ENCODE measurements at regions not wholly inside any gene's neighbourhood (a gene's known extent, or its start where the extent isn't known, plus 50 kb on each side); places are given as distances from the start of the nearest gene placed in this dataset.

DNA sequence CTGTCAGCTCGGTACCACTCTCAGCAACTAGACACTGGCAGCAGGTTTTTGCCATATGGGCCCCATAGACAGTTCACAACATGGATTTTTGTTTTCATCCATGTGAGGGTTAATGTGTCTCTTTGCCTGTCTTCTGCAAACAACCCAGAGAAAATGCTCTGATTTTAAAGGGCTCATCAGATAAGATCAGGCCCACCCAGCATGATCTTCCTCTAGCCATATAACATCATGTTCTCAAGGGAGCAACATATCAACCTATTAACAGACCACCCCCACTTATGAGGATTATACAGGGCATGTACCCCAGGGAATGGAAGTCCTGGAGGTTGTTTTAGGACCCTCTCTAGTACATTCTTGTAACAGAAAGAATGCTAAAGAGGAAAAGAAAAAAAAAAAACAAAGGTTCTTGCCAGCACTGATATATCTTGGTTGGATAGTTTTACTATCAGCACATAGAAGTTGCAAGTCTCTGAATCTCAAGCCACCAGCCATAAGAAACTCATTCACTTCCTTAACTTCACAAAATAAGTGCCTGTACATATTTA lies 1015.1 kb downstream of the TLE4 start:
- DNase-seq, result no peak

DNA sequence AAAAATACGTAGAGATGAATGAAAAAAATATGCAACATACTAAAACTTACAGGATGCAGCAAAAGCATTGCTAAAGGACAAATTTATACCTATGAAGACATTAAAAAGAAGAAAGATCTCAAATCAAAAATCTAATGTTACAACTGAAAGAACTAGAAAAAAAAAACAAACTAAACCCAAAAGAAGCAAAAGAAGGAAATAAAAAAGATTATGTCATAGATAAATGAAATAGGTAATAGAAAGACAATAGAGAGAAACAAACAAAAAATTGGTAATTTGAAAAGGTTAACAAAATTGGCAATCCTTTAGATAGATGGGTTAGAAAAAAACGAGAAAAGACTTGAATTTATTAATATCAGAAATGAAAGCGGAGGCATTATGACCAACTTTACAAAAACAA lies 1000.2 kb downstream of the TLE4 start:
- DNase-seq, result no peak

DNA sequence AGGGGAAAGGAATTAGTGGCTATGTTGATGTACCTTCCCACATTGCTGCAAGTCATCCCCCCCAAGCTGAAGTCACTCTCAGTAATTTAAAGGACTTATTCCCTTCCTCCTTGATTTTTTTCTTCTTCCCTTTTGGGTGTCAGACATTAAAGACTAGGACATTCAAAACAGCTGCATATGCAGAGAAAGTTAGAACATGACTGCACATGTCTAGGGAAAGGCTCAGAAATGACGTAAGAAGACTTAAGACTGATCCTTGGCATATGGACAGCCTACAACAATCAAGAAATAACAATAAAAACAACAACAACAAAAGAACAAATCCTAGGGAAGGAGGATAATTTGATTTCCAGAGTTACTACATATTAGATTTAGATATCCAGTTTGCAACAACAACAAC lies 997.5 kb downstream of the TLE4 start:
- DNase-seq, result no peak

- DNase-seq, result no peak
Measured at GRCh38 chr9:80561526-80561925, 989.8 kb downstream of the TLE4 start.

GRCh38 chr9:80560976-80561375 lies 989.2 kb downstream of the TLE4 start:
- DNase-seq, result no peak

- no peak for DNase-seq
Measured at GRCh38 chr9:80557256-80557655, 985.5 kb downstream of the TLE4 start.

DNA sequence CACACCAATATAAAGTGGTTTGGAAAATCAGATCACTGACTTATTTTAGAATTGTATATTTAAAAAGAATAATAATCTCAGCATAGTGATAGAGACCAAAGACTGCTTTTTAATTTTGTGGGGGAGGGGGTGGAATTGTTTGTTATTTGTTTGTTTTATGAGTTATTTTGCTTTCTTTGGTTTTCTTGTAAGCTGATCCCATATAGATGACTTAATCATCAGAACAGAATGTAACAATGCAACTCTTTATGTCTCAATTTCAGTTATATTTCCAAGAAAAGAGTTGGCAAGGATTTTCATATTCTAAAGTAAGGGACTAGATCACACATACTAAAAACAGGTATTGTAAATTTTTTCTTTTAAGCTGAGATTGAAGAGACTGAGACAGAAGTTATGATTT lies 984.9 kb downstream of the TLE4 start:
- no peak for DNase-seq

GRCh38 chr9:80555782-80556325 lies 984.1 kb downstream of the TLE4 start:
- no peak for DNase-seq

DNA sequence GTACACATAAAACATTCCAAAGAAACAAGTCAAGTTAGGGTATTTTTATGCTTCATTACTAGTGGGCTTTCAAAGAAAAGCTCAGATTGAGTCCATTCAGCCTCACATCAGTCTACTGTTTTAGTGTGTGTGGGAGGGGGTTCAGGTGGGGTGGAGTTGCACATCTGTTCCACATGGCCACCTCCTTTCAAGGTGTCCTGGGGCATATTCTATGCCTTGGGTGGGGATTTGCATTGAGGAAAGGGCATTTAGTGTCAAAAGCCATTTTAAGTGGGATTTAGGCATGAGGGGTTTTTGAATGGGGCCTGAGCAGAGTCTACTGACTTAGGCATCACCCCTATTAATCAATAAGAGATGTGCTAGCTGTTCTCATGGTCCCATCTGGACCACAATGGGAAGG lies 983.1 kb downstream of the TLE4 start:
- DNase-seq, result no peak

DNA sequence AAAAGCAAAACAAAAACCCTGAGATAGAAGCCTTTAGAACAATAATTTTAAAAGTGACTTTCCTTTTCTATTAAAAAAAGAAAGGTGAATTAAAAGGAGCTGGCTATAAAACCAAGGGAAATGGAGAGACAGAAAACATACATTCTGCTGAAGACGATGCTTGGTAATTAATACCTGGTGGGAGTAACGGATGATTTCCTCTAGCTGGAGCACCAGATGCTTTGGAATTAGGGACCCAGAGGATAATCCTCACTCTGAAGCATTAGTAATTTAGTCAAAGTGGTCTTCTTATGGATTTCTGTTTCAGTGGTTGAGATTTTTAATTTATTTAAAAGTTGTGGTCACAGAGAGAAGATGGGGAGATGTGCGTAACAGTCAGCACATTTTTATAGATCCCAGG lies 982.5 kb downstream of the TLE4 start:
- no peak for DNase-seq

DNA sequence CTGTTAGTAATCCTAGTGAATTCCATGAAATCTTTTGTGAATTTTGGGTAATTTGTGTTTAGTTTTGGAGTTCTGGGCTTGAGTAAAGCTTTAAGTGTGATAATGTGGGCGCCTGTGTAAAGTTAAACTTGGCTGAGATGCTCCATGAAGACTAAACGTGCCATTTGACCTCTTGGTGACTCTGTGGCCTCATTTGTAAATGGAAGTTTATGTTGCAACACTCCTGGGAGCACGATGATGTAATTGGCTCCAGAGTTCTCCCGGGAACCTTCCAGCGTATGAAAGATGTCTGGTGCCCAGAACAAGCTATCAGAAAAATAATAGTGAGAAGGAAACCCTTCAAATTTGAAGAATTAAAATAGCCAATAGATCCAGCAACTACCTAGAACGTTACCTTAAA lies 981.2 kb downstream of the TLE4 start:
- no peak for DNase-seq

- no peak for DNase-seq
Measured at GRCh38 chr9:80550181-80550580, 978.4 kb downstream of the TLE4 start.

DNA sequence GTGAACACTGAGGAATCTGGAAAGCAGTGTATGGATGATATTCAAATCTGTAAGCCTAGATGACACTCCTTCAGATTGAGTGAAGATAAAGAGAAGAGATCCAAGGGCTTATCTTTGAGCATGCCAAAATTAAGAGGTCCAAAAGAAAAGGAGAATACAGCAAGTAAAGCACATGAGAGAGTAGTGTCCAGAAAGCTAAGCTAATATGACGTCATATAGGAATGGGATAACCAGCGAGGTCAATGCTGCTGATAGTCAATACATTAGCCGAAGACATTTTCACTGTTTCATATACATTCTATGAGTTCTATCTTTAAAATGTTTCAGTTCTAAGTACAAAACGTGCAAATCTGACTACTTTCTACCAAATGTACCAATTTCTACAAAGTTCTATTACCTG lies 975.8 kb downstream of the TLE4 start:
- DNase-seq, result no peak

GRCh38 chr9:80540387-80540786 lies 968.6 kb downstream of the TLE4 start:
- no peak for DNase-seq

- no peak for DNase-seq
Measured at GRCh38 chr9:80538976-80539375, 967.2 kb downstream of the TLE4 start.

- no peak for DNase-seq
Measured at GRCh38 chr9:80522465-80522864, 950.7 kb downstream of the TLE4 start.

DNA sequence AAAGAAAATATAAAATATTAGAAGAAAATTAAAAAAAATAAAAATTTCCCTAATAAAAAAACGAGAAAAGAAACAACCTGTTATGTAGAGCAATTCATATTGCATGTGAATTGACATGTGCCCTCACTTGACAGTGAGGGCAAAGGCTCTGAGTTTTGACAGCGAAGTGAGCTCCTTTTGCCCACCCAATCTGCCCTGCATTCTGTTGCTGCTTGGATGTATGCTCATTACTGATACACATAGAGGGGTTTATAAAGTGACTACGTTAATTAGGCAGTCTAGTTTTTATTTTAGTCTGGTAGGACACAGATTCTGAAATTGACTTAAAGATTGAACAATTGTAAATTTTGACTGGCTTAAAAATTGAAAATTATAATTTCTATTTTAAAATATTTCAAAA lies 949.4 kb downstream of the TLE4 start:
- DNase-seq, result no peak

DNA sequence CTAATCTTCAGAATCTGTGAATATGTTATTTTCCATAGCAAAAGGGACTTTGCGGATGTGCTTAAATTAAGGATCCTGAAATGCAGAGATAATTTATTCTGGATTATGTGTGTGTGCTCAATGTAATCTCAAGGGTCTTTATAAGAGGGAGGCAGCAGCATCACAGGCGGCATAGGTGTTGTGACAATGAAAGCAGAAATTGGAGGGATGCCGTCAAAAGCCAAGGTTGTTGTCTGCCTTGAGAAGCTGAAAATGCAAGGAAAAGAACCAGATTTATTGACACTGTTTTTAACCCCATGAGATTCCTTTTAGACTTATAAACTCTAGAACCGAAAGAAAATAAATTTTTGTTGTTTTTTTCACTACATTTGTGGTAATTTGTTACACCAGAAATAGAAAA lies 948.5 kb downstream of the TLE4 start:
- no peak for DNase-seq

DNA sequence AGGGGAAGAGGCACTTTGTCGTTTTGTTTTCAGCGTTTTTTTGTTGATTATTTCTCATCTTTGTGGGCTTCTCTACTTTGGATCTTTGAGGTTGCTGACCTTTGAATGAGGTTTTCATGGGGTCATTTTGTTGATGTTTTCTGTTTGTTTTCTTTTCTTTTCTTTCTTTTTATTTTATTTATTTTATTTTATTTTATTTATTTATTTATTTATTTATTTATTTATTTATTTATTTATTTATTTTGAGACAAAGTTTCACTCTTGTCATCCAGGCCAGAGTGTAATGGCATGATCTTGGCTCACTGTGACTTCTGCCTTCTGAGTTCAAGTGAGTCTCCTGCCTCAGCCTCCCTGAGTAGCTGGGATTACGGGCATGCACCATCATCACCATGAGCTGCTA lies 946.7 kb downstream of the TLE4 start:
- DNase-seq, result no peak

GRCh38 chr9:80516679-80517078 lies 944.9 kb downstream of the TLE4 start:
- no peak for DNase-seq

DNA sequence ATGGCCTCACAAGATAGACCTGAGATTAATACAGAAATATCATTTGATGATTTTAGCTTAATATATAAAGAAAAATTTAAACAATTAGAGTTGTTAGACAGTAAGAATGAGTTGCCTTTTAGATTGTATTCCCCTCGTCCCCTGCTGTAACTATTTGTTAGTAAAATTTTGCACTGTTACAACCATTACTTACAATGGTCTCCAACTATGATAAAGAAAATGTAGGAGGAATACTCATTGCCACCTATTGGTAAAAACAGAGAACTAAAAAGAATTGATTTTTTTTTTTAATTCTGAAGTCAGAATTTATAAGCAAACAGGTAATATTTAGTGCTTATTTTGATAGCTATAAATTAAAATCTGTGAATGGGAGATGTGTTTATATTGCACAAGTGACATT lies 937.6 kb downstream of the TLE4 start:
- DNase-seq, result no peak

- no peak for DNase-seq
Measured at GRCh38 chr9:80507611-80508010, 935.8 kb downstream of the TLE4 start.

- no peak for DNase-seq
Measured at GRCh38 chr9:80504601-80505230, 933.0 kb downstream of the TLE4 start.

DNA sequence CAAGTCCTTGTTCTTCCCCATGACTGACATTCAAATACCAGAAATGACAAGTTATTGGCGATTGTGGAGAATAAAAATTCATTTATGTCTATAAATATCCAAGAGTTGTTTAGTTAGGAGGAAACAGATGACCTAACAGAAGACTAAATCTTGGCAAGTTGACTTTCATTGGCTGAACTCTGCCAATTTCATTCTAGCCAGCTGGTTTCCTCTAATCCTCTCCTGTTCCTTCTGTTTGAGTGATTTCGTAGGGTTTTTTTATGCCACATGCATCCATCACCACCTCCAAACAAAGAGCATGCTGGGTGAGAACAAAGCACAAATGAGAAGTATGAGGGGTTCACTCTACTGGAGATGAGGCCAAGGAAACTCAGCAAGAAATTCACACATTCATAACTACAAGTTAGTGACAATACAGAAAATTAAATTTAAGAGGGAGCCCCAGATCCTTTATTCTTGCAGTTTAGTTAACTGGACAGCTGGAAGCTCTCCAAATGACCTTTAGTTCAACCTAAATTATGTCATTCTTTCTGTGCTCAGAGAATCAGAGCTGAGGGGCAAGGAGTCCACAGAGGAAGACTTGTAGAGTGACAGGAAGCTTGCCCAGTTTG lies 932.0 kb downstream of the TLE4 start:
- DNase-seq, result no peak

DNA sequence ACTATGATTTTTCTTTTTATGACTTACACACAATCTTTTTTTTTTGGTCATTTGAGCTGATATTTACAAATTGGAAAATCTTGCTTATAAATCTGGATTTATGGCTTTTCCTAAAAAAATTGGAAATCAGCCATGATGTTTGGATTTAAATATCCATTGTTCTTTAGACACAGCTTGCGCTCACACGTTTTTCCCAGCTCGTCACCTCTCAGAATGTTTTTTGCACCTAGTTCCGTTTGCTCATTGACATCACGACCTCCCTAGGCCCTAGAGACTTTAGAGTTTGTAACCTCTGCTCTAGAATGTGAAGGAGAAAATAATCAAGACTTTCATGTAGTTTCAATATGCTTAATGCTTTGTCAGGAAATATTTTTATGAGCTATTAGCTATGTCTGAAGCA lies 930.5 kb downstream of the TLE4 start:
- no peak for DNase-seq
